ENCODE measurements at regions not wholly inside any gene's neighbourhood (a gene's known extent, or its start where the extent isn't known, plus 50 kb on each side); places are given as distances from the start of the nearest gene placed in this dataset.
"Not testable (repeated sequence)": the region's sequence is repeated elsewhere in the genome, so short reads cannot be mapped to it uniquely, and the experiment has no call there.

GRCh38 chr10:106378251-106378650, 786.3 kb downstream of the SORCS1 start:
- DNase-seq, result no peak

- no peak for DNase-seq
Measured at GRCh38 chr10:106370751-106371150, 793.8 kb downstream of the SORCS1 start.

DNA sequence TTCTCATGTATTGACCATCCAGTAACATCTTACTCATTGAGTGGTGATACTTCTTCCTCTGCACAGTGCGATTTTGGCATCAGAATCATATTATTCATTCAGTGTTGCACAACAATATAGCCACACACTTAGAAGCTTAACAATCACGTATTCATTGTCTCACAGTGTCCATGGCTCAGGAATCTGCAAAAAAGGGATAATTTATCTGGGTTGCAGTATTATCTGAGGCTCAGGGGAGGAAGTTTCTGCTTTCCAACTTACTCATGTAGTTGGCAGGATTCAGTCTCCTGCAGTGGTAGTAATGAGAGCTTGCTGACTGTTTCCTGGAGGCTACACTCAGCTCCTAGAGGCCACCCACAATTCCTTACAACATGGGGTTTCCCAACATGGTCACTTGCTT, 803.6 kb downstream of the SORCS1 start:
- DNase-seq, result no peak

DNA sequence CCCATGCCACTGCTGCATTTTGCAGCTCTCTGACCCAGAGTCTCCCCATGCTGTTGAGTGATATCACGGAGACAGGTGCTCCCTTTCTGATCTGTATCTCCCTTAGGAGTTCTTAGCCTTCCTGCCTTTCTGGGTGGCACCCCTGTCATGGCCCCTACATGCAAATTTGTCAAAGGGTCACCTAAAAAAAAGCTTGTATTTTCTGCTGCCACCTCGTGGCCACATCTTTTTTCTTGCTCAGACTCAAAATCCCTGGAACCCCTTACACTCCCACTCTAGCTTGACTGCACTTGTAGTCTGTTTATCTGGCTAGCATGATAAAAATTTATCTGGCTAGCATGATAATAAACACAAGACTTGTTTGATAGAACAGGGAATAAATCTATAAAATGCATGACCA, 809.1 kb downstream of the SORCS1 start:
- no peak for DNase-seq

DNA sequence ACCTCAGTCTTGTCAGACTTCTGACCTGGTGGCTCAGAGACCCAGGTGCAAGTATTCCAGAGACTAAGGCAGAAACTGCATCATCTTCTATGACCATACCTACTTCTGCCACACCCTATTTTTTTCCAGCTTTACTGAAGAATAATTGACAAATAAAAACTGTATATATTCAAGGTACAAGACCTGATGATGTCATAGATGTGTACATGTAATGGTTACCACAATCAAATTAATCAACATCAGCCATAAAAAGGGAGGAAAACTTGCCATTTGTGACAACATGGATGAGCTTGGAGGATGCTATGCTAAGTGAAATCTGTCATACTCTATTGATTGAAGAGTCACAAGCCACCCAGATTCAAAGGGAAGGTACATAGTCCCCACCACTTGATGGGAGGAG, 815.6 kb downstream of the SORCS1 start:
- DNase-seq, result no peak

DNA sequence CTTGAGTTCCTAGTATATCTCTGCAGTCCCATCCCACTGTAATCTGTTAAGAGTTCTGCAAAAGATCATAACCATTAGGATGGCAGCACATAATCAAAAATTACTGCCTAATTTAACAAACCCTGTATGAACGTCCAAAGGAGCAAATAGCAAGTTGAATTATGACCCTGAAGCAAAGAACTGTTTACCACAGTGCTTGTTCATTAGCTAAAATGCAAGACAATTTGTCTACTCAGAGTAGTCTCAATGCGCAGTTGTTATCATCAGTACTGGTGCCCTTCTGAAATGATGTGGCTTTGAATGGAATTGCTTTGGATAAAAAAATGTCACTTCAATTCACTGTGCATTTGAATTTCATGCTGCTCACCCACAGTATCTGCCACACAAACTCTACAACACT, 817.0 kb downstream of the SORCS1 start:
- DNase-seq, result no peak

DNA sequence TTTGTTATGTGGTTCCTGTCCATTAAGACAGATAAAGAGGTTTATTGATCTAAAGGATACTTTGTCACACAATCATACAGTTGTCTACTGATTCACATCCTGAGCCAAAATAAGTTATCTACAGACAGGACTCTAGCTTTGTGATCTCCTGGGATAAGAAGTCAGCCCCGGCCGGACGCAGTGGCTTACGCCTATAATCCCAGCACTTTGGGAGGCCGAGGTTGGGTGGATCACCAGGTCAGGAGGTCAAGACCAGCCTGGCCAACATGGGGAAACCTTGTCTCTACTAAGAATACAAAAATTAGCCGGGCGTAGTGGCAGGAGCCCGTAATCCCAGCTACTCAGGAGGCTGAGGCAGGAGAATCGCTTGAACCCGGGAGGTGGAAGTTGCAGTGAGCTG, 821.0 kb downstream of the SORCS1 start:
- DNase-seq, result not testable (repeated sequence)

DNA sequence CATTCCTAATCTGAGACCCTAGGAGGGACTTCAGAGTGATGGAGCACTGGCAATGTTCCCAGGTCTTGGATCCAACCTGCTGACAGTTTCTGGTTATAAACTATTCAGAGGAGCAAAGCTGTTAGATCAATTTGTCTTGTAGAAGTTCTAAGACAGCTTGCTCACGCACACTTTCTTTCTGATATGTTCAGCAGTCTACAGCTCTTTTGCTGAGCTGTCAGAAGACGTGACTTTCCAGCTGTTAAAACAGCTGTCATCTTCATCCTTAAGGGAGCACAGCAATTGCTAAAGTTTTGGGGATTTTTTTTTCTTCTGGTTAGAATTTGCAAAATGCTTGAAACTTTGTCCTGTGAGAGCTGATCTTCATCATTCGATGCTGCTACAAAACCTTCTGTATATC, 823.1 kb downstream of the SORCS1 start:
- DNase-seq, result no peak

GRCh38 chr10:106338486-106338885, 826.0 kb downstream of the SORCS1 start:
- no peak for DNase-seq

GRCh38 chr10:106336874-106337273, 827.6 kb downstream of the SORCS1 start:
- no peak for DNase-seq

GRCh38 chr10:106327747-106328146, 836.8 kb downstream of the SORCS1 start:
- no peak for DNase-seq

- DNase-seq, result no peak
Measured at GRCh38 chr10:106320876-106321275, 843.6 kb downstream of the SORCS1 start.

DNA sequence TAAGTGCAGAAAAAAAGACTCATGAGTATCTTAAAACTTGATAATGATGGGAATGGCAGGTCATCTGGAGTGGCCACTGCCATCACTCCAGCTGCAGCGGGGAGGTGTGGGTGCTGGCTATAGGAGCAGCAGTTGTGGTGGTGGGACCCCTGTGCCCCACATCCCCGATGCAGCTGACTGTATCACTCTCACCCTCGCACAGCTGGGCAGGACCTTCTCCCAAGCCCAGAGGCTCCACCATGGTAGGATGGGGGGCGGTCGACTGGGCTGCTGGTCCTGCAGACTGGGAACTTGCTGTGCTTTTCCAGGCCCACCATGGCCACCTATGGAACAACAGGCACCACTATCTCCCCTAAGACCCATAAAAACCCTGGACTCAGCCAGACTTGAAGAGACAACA, 844.4 kb downstream of the SORCS1 start:
- DNase-seq, result no peak

GRCh38 chr10:106317554-106317953, 847.0 kb downstream of the SORCS1 start:
- no peak for DNase-seq

- no peak for DNase-seq
Measured at GRCh38 chr10:106313041-106313440, 851.5 kb downstream of the SORCS1 start.

DNA sequence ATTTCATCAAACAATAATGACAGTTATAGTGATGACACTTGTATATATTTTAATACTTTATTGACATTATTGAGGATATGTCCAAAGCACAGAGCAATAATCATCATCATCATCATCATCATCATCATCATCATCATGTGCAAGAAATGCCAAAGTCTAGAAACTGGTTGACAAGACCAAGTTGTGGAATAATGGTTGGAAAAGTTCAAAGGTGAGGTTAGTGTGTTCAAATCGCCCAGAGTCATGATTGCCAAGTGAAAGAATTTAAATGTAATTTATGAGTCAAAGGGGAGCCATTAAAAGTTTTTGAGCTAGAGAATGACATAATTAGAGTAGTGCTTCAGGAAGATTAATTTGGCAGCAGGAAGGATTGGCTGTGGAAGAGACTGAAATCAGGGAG, 852.4 kb downstream of the SORCS1 start:
- DNase-seq, result no peak

DNA sequence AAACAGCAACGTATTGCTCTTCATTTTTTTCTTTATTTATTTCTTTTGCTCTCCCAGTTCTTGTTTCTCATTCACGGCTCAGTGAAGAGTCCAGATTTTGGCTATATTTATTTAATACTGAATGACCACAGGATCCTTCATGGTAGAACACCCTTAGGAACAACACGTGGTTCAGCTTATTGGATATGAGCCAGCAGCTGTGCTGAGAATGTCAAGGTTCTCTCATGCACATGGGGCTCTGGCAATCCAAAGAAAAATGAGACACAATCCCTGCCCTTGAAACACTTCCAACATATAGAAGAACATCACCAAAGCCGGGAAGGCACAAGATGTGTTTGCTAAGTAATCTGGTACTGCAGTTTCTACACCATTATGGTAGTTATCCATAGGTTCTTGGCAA, 852.9 kb downstream of the SORCS1 start:
- DNase-seq, result no peak

DNA sequence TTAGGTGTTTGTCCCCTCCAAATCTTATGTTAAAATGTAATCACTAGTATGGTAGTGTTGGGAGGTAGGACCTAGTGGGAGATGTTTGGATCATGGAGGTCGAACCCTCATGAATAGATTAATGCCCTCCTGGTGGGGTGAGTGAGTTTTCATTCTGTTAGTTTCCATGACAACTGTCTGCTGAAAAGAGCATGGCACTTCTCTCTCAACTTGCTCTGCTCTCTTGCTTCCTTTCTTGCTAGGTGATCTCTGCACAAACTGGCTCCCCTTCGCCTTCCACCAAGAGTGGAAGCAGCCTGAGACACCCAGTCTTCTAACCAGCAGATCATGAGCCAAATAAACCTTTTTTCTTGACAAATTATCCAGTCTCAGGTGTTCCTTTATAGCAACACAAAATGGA, 853.9 kb downstream of the SORCS1 start:
- DNase-seq, result no peak

DNA sequence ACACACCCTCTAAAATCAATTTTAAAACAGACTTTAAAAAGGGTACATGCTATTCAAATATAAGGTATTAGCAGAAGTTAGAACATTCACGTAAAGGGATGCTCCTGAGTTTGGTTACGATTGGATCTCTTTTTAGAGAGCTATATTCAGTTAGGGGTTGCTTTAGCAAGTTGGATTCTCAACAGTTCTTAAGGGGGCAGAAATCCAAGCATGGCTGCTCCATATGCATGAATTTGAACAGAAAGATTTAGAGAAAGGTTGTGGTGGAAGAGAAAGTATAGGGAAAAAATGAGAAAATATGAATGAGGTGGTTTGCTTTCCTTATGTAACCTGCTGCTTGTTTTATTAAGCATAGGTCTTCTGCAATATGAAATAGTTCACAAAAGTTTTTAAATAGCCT, 855.1 kb downstream of the SORCS1 start:
- no peak for DNase-seq

DNA sequence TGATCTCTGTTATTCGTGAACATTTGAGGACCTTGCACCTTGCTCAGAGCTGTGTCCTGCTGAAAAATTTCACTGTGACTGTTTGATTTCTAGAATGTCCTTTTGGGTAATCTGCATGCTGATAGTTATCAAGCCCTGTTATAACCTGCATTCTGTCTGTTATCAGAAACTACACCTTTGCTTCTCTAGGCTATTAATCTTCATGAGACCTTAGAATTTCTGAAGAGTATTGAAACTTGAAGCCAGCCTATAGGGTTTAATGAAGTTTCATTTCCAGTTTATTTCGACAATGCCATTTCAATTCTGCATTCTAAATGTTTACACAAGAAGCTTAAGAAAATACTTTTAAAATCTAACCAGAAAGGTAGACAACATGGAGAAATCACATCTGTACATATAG, 856.2 kb downstream of the SORCS1 start:
- no peak for DNase-seq

- no peak for DNase-seq
Measured at GRCh38 chr10:106304056-106304455, 860.5 kb downstream of the SORCS1 start.

DNA sequence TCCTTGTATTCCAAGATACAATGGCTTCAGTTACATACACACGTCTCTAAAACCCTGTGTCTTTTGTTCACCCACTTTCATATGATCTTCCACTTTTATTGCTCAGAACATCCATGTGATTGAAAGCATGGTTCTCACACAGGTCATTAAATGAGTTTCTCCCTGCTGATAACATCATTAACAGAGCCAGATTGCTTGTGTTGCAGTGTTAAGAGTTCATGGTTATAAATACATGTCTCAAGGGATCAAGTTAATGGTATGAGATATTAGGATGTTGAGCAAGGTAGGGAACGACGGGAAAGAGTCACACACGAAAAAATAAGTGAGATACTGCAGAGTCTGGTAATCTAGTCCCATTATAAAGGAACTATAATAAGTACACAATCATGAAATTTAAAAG, 861.5 kb downstream of the SORCS1 start:
- DNase-seq, result no peak

GRCh38 chr10:106301146-106301545, 863.4 kb downstream of the SORCS1 start:
- DNase-seq, result no peak

DNA sequence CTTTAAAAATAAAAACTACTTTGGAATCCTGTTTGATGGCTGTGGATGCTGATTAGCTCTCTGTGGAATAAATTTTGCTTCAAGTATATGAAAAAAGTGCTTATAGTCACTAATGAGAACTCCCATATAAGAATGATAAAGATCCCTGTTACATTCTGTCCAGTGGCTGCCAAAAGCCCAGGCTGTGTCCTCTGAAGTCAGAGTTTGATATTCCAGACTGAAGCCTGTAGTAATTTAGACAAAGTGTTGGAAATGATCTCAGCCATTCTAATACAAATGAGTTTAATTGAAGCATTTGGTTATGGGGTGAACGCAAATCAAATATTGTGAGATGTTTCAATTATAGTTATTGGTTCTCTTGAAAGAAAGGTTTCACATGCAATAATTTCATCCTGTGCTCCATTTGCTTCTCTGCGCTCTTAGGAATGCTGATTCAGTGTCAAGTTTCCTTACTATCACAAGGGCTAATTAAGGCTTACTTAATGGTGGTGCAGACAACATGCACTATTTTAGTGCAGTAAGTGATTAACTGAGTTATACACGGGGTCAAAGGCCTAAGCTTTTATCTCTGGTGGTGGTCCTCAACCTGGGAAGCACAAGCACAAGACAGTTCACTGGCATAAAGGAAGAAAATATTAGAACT, 867.6 kb downstream of the SORCS1 start:
- DNase-seq, result no peak

- no peak for DNase-seq
Measured at GRCh38 chr10:106284802-106285587, 879.5 kb downstream of the SORCS1 start.

Measured in DMS 273 treated with DMSO at 0.1 percent for 48 hours (cell line).